A673 (cell line): ENCODE measurements at regions not wholly inside any gene's neighbourhood (a gene's known extent, or its start where the extent isn't known, plus 50 kb on each side); places are given as distances from the start of the nearest gene placed in this dataset.

Source experiments
- BruUV-seq: library from RNA; stranded (reverse); fragments of 400-500 nt; replicated peaks from 2 replicates; lab custom pipeline; 2021; lab: Mats Ljungman, UMichigan
- CTCF ChIA-PET: fragments of 300-600 bp; sonication (Branson Sonifier 250); formaldehyde crosslinking; loops from one replicate; lab custom pipeline; 2022; ENCODE audit warnings: antibody characterized with exemption; lab: Charles Lee
- POLR2A ChIA-PET: fragments of 300-600 bp; sonication (Branson Sonifier 250); formaldehyde crosslinking; loops from one replicate; lab custom pipeline; 2022; ENCODE audit warnings: antibody characterized with exemption; ENCODE audit not compliant: low non-redundant PET; lab: Charles Lee
- DNase-seq: peaks from one replicate; pipeline ENCODE4 v3.0.0-alpha.2; 2015; ENCODE audit warnings: low spot score
- H3K27ac ChIP-seq: fragments of 200-600 bp; sonication (generic); 2 replicates; pipeline ENCODE4 v1.5.1; 2016; ENCODE audit warnings: mixed run types, low read depth, mild to moderate bottlenecking, mixed read lengths, antibody characterized with exemption, low read length; ENCODE audit not compliant: poor library complexity, severe bottlenecking
- H3K27me3 ChIP-seq: fragments of 200-600 bp; sonication (generic); replicated peaks from 2 replicates; pipeline ENCODE4 v1.6.1; 2017; ENCODE audit warnings: mixed run types, low read depth, mild to moderate bottlenecking, mixed read lengths, antibody characterized with exemption, low read length; ENCODE audit not compliant: insufficient read depth, poor library complexity
- H3K36me3 ChIP-seq: fragments of 200-600 bp; sonication (generic); 2 replicates; pipeline ENCODE4 v1.6.1; 2016; ENCODE audit warnings: mixed run types, mild to moderate bottlenecking, mixed read lengths, antibody characterized with exemption, low read length; ENCODE audit not compliant: insufficient read depth, poor library complexity, severe bottlenecking
- H3K4me1 ChIP-seq: fragments of 200-600 bp; sonication (generic); 2 replicates; pipeline ENCODE4 v1.6.1; 2017; ENCODE audit warnings: mixed run types, mild to moderate bottlenecking, mixed read lengths, antibody characterized with exemption, low read length; ENCODE audit not compliant: insufficient read depth, poor library complexity, severe bottlenecking
- H3K4me3 ChIP-seq: fragments of 200-600 bp; sonication (generic); 2 replicates; pipeline ENCODE4 v1.5.1; 2016; ENCODE audit warnings: low read depth, mixed run types, mild to moderate bottlenecking, mixed read lengths, low read length; ENCODE audit not compliant: poor library complexity, severe bottlenecking
- H3K9me3 ChIP-seq: fragments of 200-600 bp; sonication (generic); 2 replicates; pipeline ENCODE4 v1.6.1; 2016; ENCODE audit warnings: mixed run types, low read depth, mild to moderate bottlenecking, mixed read lengths, antibody characterized with exemption, low read length; ENCODE audit not compliant: poor library complexity, severe bottlenecking
- CTCF ChIP-seq: fragments of 300-800, 200-600 bp; sonication (generic); conservative IDR thresholded peaks from 2 replicates; pipeline ENCODE4 v1.5.1; 2017; ENCODE audit warnings: low read depth, mild to moderate bottlenecking, antibody characterized with exemption, low read length, moderate library complexity, mixed read lengths
- EZH2 ChIP-seq: fragments of 200-600 bp; sonication (generic); IDR thresholded peaks from 2 replicates; pipeline ENCODE4 v1.6.1; 2017; ENCODE audit warnings: borderline replicate concordance, low read depth, mild to moderate bottlenecking, mixed read lengths, antibody characterized with exemption, low read length; ENCODE audit not compliant: poor library complexity, severe bottlenecking
- intact Hi-C: fragments of 100-400 bp; cut with micrococcal nuclease; formaldehyde crosslinking; loops from one replicate; pipeline ENCODE4 v1.10.0; 2022; ENCODE audit not compliant: unreplicated experiment

DNA sequence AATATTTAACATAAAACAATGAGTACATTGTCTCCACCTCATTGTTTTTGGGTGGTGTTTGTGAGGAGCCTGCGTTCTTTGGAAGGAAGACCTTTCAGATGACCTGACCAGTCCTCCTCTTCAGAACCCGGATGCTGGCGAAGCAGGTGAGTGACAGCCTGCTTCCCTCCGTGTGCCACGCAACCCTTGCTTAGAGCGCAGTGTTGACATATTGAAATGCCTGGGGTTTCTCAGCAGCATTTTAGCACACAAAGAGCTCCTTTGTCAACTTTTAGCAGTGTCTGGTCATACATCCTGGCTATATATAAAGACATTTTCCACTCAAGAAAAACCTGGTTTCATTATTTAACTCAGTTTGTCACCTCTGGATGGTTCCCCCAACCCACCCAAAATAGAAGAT, 335.7 kb upstream of the POU3F3 start:
- POLR2A ChIA-PET = no interaction called here
- CTCF ChIA-PET = no interaction called here
- DNase-seq = no peak
- Histone ChIP-seq H3K9me3 (peaks cover 6% of the 10 kb centered on the region), H3K36me3 (no peaks in the 10 kb centered on the region), H3K27ac (no peak overlapping the region), H3K27me3 (no peaks in the 10 kb centered on the region), H3K4me3 (no peak overlapping the region), H3K4me1 (no peaks in the 10 kb centered on the region)
- BruUV-seq = no TSS peak
- intact Hi-C loops = no loop called here
- no peak for TF ChIP-seq EZH2
- TF ChIP-seq CTCF = no peak

DNA sequence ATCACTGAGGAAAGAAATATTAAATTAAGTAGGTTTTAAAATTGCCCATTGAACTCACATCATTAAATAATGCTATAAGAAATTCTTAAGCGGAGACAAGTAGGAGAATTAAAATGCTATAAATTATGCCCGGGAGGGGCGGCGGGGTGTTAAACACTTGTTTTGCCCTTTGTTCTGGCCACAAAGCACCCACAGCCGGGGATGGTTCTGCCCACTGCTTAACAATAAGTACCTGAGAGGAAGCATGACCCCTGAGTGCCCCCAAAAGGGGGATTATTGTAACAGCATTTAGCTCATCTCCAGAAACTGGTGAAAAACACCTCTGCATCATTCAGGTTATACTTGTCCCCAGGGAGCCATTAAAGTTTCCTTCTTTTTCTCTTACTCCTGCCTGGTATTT, 332.7 kb upstream of the POU3F3 start:
- Histone ChIP-seq H3K27ac (no peak overlapping the region), H3K27me3 (no peaks in the 10 kb centered on the region), H3K36me3 (no peaks in the 10 kb centered on the region), H3K4me1 (no peaks in the 10 kb centered on the region), H3K4me3 (no peak overlapping the region), H3K9me3 (peaks cover 6% of the 10 kb centered on the region)
- ChIA-PET POLR2A (no interaction called here), CTCF (no interaction called here)
- intact Hi-C loops = no loop called here
- TF ChIP-seq EZH2 (no peak), CTCF (no peak)
- BruUV-seq = no TSS peak
- no peak for DNase-seq

- ChIA-PET POLR2A (no interaction called here), CTCF (no interaction called here)
- no peak for DNase-seq
- no peak overlapping the region for H3K4me3 ChIP-seq
- peaks cover 6% of the 10 kb centered on the region for H3K9me3 ChIP-seq
- no TSS peak for BruUV-seq
- no peaks in the 10 kb centered on the region for H3K4me1 ChIP-seq
- intact Hi-C loops = no loop called here
- H3K27me3 ChIP-seq = no peaks in the 10 kb centered on the region
- no peaks in the 10 kb centered on the region for H3K36me3 ChIP-seq
- H3K27ac ChIP-seq = no peak overlapping the region
- TF ChIP-seq CTCF = no peak
- TF ChIP-seq EZH2 = no peak
These were observed 330.0 kb upstream of the POU3F3 start for GRCh38 chr2:104523921-104524320.
